Astrocyte of the spinal cord (primary cell): ENCODE measurements at regions not wholly inside any gene's neighbourhood (a gene's known extent, or its start where the extent isn't known, plus 50 kb on each side); places are given as distances from the start of the nearest gene placed in this dataset.

Source experiments
- DNase-seq: peaks from one replicate; pipeline ENCODE4 v3.0.0; 2011; ENCODE audit warnings: low read depth, low spot score
- H3K4me3 ChIP-seq: 2 replicates; pipeline ENCODE4 v1.5.1; 2011; ENCODE audit warnings: low read depth, mild to moderate bottlenecking, low read length, moderate library complexity
- in situ Hi-C: cut with HindIII; loops from 2 replicates; pipeline ENCODE4 v1.10.0; 2017; ENCODE audit warnings: low sequenced_read_pairs
- TF ChIP-seq, protein P1 (sequence below): IDR thresholded peaks from 2 replicates; pipeline ENCODE4 v1.5.1; 2012; ENCODE audit warnings: low read depth, mild to moderate bottlenecking, low read length, inconsistent platforms

DNA sequence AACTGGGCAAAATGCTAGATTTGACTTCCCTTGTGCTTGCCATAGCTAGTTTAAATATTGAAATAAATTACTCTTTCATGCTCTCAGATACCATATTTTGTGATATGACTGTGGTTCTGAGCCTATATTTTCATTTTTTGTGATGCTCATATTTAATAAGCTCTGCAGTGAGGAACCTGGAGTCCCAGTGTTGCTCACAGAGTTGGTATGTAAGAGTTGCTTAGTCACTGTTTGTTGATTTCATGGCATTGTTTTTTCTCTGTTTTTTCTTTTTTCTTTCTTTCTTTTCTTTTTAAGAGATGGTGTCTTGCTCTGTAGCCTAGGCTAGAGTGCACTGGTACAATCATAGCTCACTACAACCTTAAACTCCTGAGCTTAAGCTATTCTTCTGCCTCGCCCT lies 750.5 kb upstream of the TMEM132C start:
- DNase-seq, result no peak
- TF ChIP-seq, protein P1, sequence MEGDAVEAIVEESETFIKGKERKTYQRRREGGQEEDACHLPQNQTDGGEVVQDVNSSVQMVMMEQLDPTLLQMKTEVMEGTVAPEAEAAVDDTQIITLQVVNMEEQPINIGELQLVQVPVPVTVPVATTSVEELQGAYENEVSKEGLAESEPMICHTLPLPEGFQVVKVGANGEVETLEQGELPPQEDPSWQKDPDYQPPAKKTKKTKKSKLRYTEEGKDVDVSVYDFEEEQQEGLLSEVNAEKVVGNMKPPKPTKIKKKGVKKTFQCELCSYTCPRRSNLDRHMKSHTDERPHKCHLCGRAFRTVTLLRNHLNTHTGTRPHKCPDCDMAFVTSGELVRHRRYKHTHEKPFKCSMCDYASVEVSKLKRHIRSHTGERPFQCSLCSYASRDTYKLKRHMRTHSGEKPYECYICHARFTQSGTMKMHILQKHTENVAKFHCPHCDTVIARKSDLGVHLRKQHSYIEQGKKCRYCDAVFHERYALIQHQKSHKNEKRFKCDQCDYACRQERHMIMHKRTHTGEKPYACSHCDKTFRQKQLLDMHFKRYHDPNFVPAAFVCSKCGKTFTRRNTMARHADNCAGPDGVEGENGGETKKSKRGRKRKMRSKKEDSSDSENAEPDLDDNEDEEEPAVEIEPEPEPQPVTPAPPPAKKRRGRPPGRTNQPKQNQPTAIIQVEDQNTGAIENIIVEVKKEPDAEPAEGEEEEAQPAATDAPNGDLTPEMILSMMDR, result no peak
- in situ Hi-C loops, result no loop called here
- no peak overlapping the region for H3K4me3 ChIP-seq

DNA sequence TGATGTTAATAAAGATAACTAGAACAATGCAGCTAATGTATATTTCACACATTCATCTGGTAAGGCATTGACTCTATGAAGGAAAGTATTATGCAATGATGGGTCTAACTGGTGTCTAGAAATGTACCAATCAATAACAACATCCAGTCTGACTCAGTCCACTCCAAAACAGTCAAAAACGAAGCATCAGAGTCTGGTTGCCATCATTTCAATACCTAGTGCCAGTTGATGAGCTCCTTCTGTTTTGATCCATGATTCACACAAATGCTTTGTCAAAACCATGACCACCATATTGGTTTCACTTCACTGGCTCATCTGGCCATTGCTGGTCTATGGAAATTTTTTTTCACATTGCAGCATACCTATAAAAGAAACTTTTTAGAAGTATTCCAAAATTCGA lies 747.2 kb upstream of the TMEM132C start:
- no peak overlapping the region for H3K4me3 ChIP-seq
- TF ChIP-seq, protein P1, result no peak
- DNase-seq, result no peak
- in situ Hi-C loops, result no loop called here

DNA sequence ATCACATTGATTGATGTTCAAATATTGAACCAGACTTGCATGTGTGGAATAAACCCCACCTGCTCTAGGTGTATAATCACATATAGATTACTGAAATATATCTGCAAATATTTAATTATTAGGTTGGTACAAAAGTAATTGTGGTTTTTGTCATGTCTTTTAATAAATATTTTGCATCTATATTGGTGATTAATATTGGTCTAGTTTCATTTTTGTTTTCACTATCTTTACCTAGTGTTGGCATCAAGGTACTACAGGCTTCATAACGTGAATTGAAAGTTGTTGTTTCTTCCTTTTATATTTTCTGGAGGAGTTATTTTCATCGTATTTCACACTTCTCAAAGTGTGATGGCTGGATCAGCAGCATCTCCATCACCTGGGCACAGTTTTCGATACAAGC lies 740.0 kb upstream of the TMEM132C start:
- in situ Hi-C loops, result no loop called here
- TF ChIP-seq, protein P1, result no peak
- no peak for DNase-seq
- H3K4me3 ChIP-seq, result no peak overlapping the region

DNA sequence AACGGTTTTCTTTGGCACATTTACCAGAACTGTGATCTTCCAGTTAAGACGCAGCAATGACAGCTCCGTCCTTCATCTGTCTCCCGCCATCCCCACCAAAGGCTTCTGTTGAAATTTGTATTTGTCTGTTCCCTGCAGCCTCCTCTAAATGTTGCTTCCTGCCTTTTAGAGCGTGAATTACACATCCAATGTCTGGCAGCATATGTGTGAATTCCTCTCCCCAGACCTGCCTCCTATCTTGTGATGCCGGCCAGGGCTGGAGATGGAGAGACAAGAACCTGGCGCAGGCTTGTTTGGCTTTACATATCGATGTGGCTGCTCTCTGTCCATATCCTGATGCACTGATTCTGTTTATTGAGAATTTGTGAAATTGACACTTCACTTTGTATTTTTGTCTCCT lies 738.4 kb upstream of the TMEM132C start:
- in situ Hi-C loops, result no loop called here
- DNase-seq, result no peak
- H3K4me3 ChIP-seq, result no peak overlapping the region
- TF ChIP-seq, protein P1, result no peak

DNA sequence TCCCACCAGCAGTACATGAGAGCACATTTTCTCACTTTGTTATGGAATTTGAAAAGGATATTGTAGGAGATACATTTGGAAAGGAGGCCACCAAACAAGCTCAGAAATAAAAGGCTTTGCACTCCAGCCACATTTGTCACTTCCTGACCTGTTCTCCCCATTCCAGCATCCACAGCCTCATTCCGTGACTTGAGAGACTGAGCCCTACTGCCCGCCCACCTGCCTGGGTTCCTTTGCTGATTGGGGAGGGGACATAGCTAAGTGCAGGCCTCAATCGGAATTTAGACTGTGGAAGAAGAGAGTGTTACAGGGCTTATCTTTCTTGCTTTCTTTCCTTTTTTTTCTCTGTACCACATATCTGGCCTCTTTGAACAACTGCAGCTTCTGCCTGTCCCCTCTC lies 735.4 kb upstream of the TMEM132C start:
- in situ Hi-C loops, result no loop called here
- TF ChIP-seq, protein P1, result no peak
- no peak overlapping the region for H3K4me3 ChIP-seq
- no peak for DNase-seq

DNA sequence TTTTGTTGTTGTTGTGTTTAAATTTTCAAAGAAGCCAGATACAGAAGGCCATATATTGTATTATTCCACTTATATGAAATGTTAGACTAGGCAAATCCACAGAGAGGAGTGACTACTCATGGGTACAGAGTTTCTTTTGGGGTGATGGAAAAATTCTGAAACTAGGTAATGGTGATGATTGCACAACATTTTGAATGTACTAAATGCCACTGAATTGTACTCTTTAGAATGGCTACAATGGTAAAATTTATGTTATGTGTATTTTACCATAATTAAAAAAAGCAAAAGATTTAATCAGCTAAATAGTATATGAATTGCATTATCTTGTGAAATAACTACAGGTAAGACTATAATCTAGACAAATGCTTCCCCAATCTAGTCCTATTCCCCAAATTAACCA lies 733.6 kb upstream of the TMEM132C start:
- H3K4me3 ChIP-seq, result no peak overlapping the region
- in situ Hi-C loops, result no loop called here
- no peak for DNase-seq
- TF ChIP-seq, protein P1, result no peak

DNA sequence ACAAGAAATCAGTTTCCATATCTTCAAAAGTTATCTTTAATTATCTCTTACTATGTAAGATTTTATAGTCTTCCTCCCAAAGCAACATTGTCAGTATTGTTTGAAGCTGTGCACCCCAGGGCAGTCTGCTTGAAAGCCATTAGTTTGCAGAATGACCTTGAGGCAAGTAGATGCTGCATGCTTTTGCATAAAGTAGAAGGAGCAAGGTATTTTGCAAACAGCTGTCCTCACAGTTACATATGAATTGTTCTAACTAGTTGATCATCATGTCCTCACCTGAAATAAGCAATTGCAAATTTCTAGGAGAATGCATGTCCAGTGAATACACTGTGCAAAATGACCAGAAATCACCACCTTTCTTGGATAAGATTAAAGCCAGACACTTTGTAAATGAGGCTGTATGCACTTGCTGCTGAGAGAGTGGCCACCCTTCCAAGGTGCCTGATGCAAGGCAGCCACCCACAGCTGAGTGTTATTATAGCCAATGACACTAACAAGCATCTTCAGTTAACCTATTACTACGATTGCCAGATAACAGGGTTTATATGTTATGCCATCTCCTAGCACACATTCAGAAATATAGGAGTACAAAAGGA lies 730.0 kb upstream of the TMEM132C start:
- DNase-seq, result no peak
- in situ Hi-C loops, result no loop called here
- H3K4me3 ChIP-seq, result no peak overlapping the region
- TF ChIP-seq, protein P1, result no peak
